SJSA1 (cell line): ENCODE measurements at regions not wholly inside any gene's neighbourhood (a gene's known extent, or its start where the extent isn't known, plus 50 kb on each side); places are given as distances from the start of the nearest gene placed in this dataset.
"Not testable (repeated sequence)": the region's sequence is repeated elsewhere in the genome, so short reads cannot be mapped to it uniquely, and the experiment has no call there.

Experiments used
- DNase-seq, 2 experiments: peaks; one replicate each; pipeline ENCODE4 v3.0.0-alpha.2; 2015 to 2020; ENCODE audit warnings: low spot score in 2 of 2, low read depth in 1 of 2
- H3K27ac ChIP-seq: fragments of 250-450 bp; sonication (Bioruptor Pico); 2 replicates; pipeline ENCODE4 v1.5.1; 2020; ENCODE audit warnings: mild to moderate bottlenecking, moderate library complexity
- H3K27me3 ChIP-seq: fragments of 250-450 bp; sonication (Bioruptor Pico); replicated peaks from 2 replicates; pipeline ENCODE4 v1.5.1; 2020; ENCODE audit warnings: mild to moderate bottlenecking, moderate library complexity
- H3K36me3 ChIP-seq: fragments of 250-450 bp; sonication (Bioruptor Pico); 2 replicates; pipeline ENCODE4 v1.5.1; 2020; ENCODE audit warnings: mild to moderate bottlenecking
- H3K4me1 ChIP-seq: fragments of 250-450 bp; sonication (Bioruptor Pico); replicated peaks from 2 replicates; pipeline ENCODE4 v1.6.1; 2021; ENCODE audit warnings: mild to moderate bottlenecking
- H3K4me3 ChIP-seq: fragments of 250-450 bp; sonication (Bioruptor Pico); 2 replicates; pipeline ENCODE4 v1.5.1; 2020; ENCODE audit warnings: mild to moderate bottlenecking
- H3K9me3 ChIP-seq: fragments of 250-450 bp; sonication (Bioruptor Pico); replicated peaks from 2 replicates; pipeline ENCODE4 v1.5.1; 2020; ENCODE audit warnings: mild to moderate bottlenecking

- no peaks in the 10 kb centered on the region for H3K9me3 ChIP-seq
- no peaks in the 10 kb centered on the region for H3K27me3 ChIP-seq
- no peak for DNase-seq
- H3K4me3 ChIP-seq, result no peak overlapping the region
- H3K27ac ChIP-seq, result no peak overlapping the region
- no peaks in the 10 kb centered on the region for H3K36me3 ChIP-seq
- H3K4me1 ChIP-seq, result no peaks in the 10 kb centered on the region
These were observed 379.2 kb downstream of the BMP2 start for GRCh38 chr20:7146552-7147219.

DNA sequence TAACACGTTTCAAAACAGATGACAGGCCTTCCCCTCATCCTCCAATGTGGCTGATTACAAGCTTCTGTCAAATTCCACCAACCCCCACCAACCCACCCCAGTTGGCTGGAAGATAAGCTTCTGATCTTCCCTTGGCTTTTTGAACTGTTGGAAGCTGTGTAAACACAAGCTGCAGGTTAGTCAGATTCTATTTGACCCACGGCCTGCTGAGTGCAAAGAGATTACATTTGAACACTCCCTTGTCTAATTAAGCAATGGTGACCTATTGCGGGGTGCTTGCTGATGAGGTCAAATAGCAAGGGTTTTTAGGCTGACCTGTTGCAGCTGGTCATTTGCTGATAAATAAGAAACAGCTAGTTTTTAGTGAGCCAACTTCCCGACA is 379.7 kb downstream of the BMP2 start:
- no peaks in the 10 kb centered on the region for H3K4me1 ChIP-seq
- H3K9me3 ChIP-seq, result no peaks in the 10 kb centered on the region
- no peak overlapping the region for H3K27ac ChIP-seq
- H3K4me3 ChIP-seq, result no peak overlapping the region
- H3K27me3 ChIP-seq, result no peaks in the 10 kb centered on the region
- H3K36me3 ChIP-seq, result no peaks in the 10 kb centered on the region
- no peak for DNase-seq

GRCh38 chr20:7151676-7152470 is 384.4 kb downstream of the BMP2 start:
- DNase-seq, result no peak
- Histone ChIP-seq H3K27ac (no peak overlapping the region), H3K4me1 (no peaks in the 10 kb centered on the region), H3K4me3 (no peak overlapping the region), H3K27me3 (no peaks in the 10 kb centered on the region), H3K36me3 (no peaks in the 10 kb centered on the region), H3K9me3 (0 out of 2 replicates have a peak, but pooled peaks cover 3% of the 10 kb centered on the region)

DNA sequence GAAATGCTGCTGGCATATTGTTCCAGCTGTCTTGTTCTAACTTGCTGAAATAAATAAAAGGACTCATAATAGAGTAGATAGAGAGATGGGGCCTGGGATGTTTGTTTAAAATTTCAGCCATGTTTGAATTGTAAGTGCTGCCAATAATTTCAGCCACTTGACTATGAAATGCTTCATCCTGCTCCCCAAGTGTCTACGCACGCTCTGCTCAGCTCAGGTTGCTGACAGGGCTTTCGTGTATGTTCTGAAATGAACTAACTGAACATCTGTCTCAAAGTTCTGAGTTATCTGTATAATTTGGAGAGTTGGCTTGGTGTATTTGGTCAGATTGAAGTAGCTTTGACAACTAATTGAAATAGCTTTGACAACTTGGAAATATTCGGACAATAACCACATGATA is 387.8 kb downstream of the BMP2 start:
- Histone ChIP-seq H3K27me3 (no peaks in the 10 kb centered on the region), H3K4me1 (no peaks in the 10 kb centered on the region), H3K27ac (no peak overlapping the region), H3K36me3 (no peaks in the 10 kb centered on the region), H3K4me3 (no peak overlapping the region), H3K9me3 (0 out of 2 replicates have a peak, but pooled peaks cover 3% of the 10 kb centered on the region)
- no peak for DNase-seq

GRCh38 chr20:7155794-7156193 is 388.3 kb downstream of the BMP2 start:
- H3K27me3 ChIP-seq, result no peaks in the 10 kb centered on the region
- H3K4me1 ChIP-seq, result no peaks in the 10 kb centered on the region
- 0 out of 2 replicates have a peak, but pooled peaks cover 3% of the 10 kb centered on the region for H3K9me3 ChIP-seq
- H3K27ac ChIP-seq, result no peak overlapping the region
- no peak overlapping the region for H3K4me3 ChIP-seq
- DNase-seq, result no peak
- no peaks in the 10 kb centered on the region for H3K36me3 ChIP-seq

GRCh38 chr20:7159903-7160302 is 392.4 kb downstream of the BMP2 start:
- H3K4me1 ChIP-seq, result no peaks in the 10 kb centered on the region
- H3K27me3 ChIP-seq, result no peaks in the 10 kb centered on the region
- H3K9me3 ChIP-seq, result 0 out of 2 replicates have a peak, but pooled peaks cover 3% of the 10 kb centered on the region
- no peaks in the 10 kb centered on the region for H3K36me3 ChIP-seq
- H3K4me3 ChIP-seq, result no peak overlapping the region
- DNase-seq, result no peak
- H3K27ac ChIP-seq, result no peak overlapping the region

DNA sequence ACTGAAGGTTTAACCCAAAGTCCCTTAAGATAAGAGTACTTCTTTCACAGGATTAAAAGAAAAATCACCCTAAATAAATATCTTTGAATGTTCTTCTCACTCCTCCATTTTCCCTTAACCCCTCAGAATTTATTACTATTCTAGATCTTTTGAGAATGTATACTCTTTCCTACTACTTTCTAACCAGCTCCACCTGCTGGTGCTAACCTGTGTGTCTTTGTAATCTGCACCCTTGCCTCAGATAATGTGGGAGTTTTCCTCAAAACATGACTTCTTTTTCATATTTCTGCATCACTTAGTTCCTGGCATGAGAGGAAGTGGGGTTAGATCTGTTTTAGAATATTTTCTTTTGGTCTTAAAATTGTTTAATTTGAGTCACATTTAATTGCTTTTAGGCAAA is 394.2 kb downstream of the BMP2 start:
- no peaks in the 10 kb centered on the region for H3K36me3 ChIP-seq
- no peaks in the 10 kb centered on the region for H3K4me1 ChIP-seq
- H3K9me3 ChIP-seq, result no peaks in the 10 kb centered on the region
- no peaks in the 10 kb centered on the region for H3K27me3 ChIP-seq
- H3K4me3 ChIP-seq, result no peak overlapping the region
- H3K27ac ChIP-seq, result no peak overlapping the region
- DNase-seq, result no peak

GRCh38 chr20:7171911-7172310 is 404.4 kb downstream of the BMP2 start:
- H3K27ac ChIP-seq, result no peak overlapping the region
- H3K4me3 ChIP-seq, result no peak overlapping the region
- DNase-seq, result no peak
- no peaks in the 10 kb centered on the region for H3K4me1 ChIP-seq
- H3K9me3 ChIP-seq, result no peaks in the 10 kb centered on the region
- H3K27me3 ChIP-seq, result no peaks in the 10 kb centered on the region
- no peaks in the 10 kb centered on the region for H3K36me3 ChIP-seq

DNA sequence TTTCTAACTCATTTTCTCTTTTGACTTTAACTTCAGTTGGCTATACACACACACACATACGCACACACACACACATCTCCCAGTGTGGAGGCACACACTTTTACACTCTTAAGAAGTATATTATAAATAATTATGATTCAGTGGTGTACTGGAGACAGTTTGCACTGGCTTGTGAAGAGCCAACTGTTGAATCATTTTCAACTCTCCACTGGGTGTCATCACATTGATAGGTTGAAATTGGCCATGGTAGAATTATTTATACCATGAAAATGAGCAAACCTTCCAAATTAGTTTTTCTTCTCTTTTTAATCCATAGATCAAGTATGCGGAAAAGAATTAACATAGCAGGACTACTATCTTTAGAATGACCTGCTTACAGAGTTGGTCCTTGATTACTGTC is 407.1 kb downstream of the BMP2 start:
- no peak for DNase-seq
- no peaks in the 10 kb centered on the region for H3K27me3 ChIP-seq
- no peaks in the 10 kb centered on the region for H3K9me3 ChIP-seq
- H3K4me1 ChIP-seq, result no peaks in the 10 kb centered on the region
- no peak overlapping the region for H3K4me3 ChIP-seq
- H3K27ac ChIP-seq, result no peak overlapping the region
- no peaks in the 10 kb centered on the region for H3K36me3 ChIP-seq

DNA sequence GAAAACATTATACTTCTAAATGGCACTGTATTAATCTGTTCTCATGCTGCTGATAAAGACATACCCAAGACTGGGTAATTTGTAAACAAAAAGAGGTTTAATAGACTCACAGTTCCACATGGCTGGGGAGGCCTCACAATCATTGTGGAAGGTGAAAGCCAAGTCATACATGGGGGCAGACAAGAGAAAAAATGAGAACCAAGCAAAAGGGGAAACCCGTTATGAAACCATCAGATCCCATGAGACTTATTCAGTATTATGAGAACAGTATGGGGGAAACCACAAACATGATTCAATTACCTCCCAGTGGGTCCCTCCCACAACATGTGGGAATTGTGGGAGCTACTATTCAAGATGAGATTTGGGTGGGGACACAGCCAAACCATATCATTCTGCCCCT is 408.3 kb downstream of the BMP2 start:
- H3K4me1 ChIP-seq, H3K36me3 ChIP-seq, H3K4me3 ChIP-seq: not testable (repeated sequence)

GRCh38 chr20:7178004-7178403 is 410.5 kb downstream of the BMP2 start:
- Histone ChIP-seq H3K4me3 (no peak overlapping the region), H3K4me1 (no peaks in the 10 kb centered on the region), H3K27ac (no peak overlapping the region), H3K27me3 (no peaks in the 10 kb centered on the region), H3K36me3 (no peaks in the 10 kb centered on the region), H3K9me3 (no peaks in the 10 kb centered on the region)
- no peak for DNase-seq

More for the DNA sequence above, 408.3 kb downstream of the BMP2 start:
- not testable (repeated sequence) for H3K27ac ChIP-seq, H3K9me3 ChIP-seq, H3K27me3 ChIP-seq, DNase-seq

DNA sequence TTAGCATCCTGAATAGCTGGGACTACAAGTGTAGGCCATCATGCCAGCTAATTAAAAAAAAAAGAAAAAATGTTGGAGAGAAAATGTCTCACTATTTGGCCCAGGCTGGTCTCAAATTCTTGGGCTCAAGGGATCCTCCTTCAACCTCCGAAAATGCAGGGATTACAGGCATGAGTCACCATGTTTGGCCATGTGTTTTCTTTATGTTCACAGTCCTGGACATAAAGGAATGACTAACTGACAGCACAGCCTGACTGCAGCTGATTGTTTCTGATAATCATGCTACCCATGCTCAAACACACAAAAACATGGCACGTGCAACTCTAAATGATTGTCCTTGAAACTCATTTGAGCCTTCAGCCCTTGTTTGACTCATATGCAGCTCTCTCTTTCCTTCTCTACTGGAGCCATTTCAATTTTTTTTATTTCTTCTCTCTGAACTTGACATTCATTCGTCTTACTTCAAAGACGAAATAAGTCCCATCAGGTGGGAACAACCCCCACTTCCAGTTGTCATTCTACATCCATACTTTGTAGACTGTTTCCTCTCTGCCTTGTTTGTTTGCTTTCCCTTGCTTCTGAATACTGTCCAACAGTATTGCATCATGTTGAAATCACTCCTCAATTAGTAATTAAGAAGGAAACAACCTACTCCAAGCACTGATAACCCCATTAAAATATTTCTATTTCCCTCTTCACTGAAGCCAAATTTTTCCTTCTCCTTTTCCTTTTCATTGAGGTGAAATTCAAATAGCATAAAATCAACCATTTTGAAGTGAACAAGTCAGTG is 413.0 kb downstream of the BMP2 start:
- no peak overlapping the region for H3K27ac ChIP-seq
- no peaks in the 10 kb centered on the region for H3K36me3 ChIP-seq
- H3K4me3 ChIP-seq, result no peak overlapping the region
- no peak for DNase-seq
- no peaks in the 10 kb centered on the region for H3K4me1 ChIP-seq
- no peaks in the 10 kb centered on the region for H3K9me3 ChIP-seq
- H3K27me3 ChIP-seq, result no peaks in the 10 kb centered on the region

GRCh38 chr20:7189231-7189630 is 421.7 kb downstream of the BMP2 start:
- Histone ChIP-seq H3K36me3 (no peaks in the 10 kb centered on the region), H3K9me3 (no peaks in the 10 kb centered on the region), H3K4me1 (no peaks in the 10 kb centered on the region), H3K4me3 (no peak overlapping the region), H3K27ac (no peak overlapping the region), H3K27me3 (no peaks in the 10 kb centered on the region)
- DNase-seq, result no peak

- no peaks in the 10 kb centered on the region for H3K4me1 ChIP-seq
- no peaks in the 10 kb centered on the region for H3K9me3 ChIP-seq
- no peak for DNase-seq
- H3K27ac ChIP-seq, result no peak overlapping the region
- H3K27me3 ChIP-seq, result no peaks in the 10 kb centered on the region
- H3K36me3 ChIP-seq, result no peaks in the 10 kb centered on the region
- no peak overlapping the region for H3K4me3 ChIP-seq
These were observed 426.2 kb downstream of the BMP2 start for GRCh38 chr20:7193681-7194080.
